ENCODE measurements at regions not wholly inside any gene's neighbourhood (a gene's known extent, or its start where the extent isn't known, plus 50 kb on each side); places are given as distances from the start of the nearest gene placed in this dataset.
"Not testable (repeated sequence)": the region's sequence is repeated elsewhere in the genome, so short reads cannot be mapped to it uniquely, and the experiment has no call there.

DNA sequence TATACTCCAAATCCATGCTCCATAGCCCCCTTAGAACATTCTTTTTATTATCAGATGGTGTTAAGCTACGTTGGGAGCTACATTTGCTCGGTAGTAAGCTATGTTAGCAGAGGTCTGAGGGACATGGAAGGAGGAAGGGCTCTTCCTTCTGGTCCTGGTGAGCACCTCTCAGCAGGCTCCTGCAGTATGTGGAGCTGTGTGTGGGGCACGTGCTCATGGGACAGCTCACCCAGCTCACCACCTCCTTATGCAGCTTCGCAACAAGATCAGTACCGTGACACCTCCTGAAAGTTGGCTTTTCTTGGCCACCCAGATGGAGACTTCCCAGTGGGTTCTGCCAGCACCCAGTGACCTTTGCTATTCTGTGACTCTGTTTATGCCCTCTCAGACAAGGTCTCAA lies 400.5 kb upstream of the SLC10A2 start:
- no peak for DNase-seq (ENCODE audit: low read depth, low spot score)
- Histone ChIP-seq H3K9me3 (ENCODE audit: insufficient read depth, low read length) (no peaks in the 10 kb centered on the region), H3K4me3 (ENCODE audit: insufficient read length, low read depth) (no peak overlapping the region), H3K36me3 (ENCODE audit: insufficient read depth, insufficient read length, low read length) (no peaks in the 10 kb centered on the region), H3K4me1 (ENCODE audit: insufficient read depth, insufficient read length) (no peaks in the 10 kb centered on the region), H3K9ac (ENCODE audit: insufficient read length, low read depth) (no peak overlapping the region), H3K27me3 (ENCODE audit: insufficient read depth, insufficient read length) (no peaks in the 10 kb centered on the region)
- TF ChIP-seq SUZ12 (IDR thresholded peaks at IDR 0.05; ENCODE audit: extremely low read depth, insufficient read depth, insufficient read length) (no peak), YY1 (IDR thresholded peaks at IDR 0.05; ENCODE audit: insufficient read depth, insufficient read length) (no peak), ZNF274 (IDR thresholded peaks at IDR 0.05; ENCODE audit: low read depth, low read length) (no peak)

DNA sequence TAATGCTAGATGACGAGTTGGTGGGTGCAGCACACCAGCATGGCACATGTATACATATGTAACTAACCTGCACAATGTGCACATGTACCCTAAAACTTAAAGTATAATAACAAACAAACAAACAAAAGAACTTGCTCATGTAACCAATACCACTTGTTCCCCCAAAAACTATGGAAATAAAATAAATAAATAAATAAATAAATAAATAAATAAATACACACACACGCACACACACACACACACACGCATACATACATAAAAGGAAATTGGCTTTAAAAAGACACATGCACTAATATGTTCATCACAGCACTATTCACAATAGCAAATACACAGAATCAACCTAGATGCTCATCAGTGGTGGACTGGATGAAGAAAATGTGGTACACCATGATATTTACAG lies 394.0 kb upstream of the SLC10A2 start:
- not testable (repeated sequence) for H3K9ac ChIP-seq (ENCODE audit: insufficient read length, low read depth); H3K27me3 ChIP-seq (ENCODE audit: insufficient read depth, insufficient read length); H3K9me3 ChIP-seq (ENCODE audit: insufficient read depth, low read length); H3K36me3 ChIP-seq (ENCODE audit: insufficient read depth, insufficient read length, low read length); DNase-seq (ENCODE audit: low read depth, low spot score); H3K4me1 ChIP-seq (ENCODE audit: insufficient read depth, insufficient read length); H3K4me3 ChIP-seq (ENCODE audit: insufficient read length, low read depth)

DNA sequence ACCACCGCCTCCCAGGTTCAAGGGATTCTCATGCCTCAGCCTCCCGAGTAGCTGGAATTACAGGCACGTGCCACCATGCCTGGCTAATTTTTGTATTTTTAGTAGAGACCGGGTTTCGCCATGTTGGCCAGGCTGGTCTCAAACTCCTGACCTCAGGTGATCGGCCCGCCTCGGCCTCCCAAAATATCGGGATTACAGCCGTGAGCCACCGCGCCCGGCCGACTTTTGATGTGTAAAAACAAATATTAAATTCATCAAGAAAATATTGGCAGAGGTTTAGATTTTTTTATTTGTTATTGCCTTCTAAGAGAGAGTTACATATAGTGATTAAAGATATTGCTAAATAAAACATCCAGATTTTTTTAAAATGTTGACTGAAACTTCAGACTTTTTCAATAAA lies 390.8 kb upstream of the SLC10A2 start:
- H3K9ac ChIP-seq (ENCODE audit: insufficient read length, low read depth); H3K27me3 ChIP-seq (ENCODE audit: insufficient read depth, insufficient read length); DNase-seq (ENCODE audit: low read depth, low spot score); H3K9me3 ChIP-seq (ENCODE audit: insufficient read depth, low read length); H3K4me3 ChIP-seq (ENCODE audit: insufficient read length, low read depth); H3K36me3 ChIP-seq (ENCODE audit: insufficient read depth, insufficient read length, low read length); H3K4me1 ChIP-seq (ENCODE audit: insufficient read depth, insufficient read length): not testable (repeated sequence)

DNA sequence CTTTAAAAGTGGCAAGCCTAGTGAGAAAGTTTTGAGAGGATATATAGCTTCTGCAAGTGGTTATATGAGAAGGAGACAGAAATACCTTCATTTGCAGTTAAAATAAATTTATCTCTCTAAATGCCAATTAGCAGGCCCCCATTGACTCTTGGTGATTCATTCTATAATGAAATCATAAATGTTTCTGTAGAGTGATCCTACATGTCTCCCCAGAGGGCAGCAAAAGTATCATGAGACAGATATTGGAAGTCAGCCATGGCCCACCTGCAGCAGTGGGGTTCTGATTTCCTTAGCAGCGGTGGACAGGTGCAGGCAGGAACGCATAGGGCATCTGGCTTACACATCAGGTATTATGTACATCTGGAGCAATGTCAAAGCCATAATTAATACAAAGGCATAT lies 385.4 kb upstream of the SLC10A2 start:
- no peaks in the 10 kb centered on the region for H3K36me3 ChIP-seq (ENCODE audit: insufficient read depth, insufficient read length, low read length)
- DNase-seq (ENCODE audit: low read depth, low spot score): no peak
- no peaks in the 10 kb centered on the region for H3K9me3 ChIP-seq (ENCODE audit: insufficient read depth, low read length)

DNA sequence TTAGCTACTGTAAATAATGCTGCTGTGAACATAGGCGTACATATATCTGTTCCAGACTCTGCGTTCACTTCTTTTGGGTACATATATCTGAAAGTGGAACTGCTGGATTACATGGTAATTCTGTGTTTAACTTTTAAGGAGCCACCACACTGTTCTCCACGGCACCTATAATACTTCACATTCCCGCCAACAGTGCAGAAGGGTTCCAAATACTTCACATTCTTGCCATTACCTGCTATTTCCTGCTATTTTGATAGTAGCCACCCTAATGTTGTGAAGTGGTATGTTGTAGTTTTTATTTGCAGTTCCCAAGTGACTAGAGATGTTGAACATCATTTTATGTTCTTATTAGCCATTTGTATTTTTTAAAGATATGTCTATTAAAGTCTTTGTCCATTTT lies 377.4 kb upstream of the SLC10A2 start:
- TF ChIP-seq SUZ12 (IDR thresholded peaks at IDR 0.05; ENCODE audit: extremely low read depth, insufficient read depth, insufficient read length) (no peak), YY1 (IDR thresholded peaks at IDR 0.05; ENCODE audit: insufficient read depth, insufficient read length) (no peak), ZNF274 (IDR thresholded peaks at IDR 0.05; ENCODE audit: low read depth, low read length) (no peak)
- no peak overlapping the region for H3K9ac ChIP-seq (ENCODE audit: insufficient read length, low read depth)

More for the DNA sequence above, 385.4 kb upstream of the SLC10A2 start:
- H3K27me3 ChIP-seq (ENCODE audit: insufficient read depth, insufficient read length): no peaks in the 10 kb centered on the region
- TF ChIP-seq YY1 (IDR thresholded peaks at IDR 0.05; ENCODE audit: insufficient read depth, insufficient read length): no peak
- no peak for TF ChIP-seq SUZ12 (IDR thresholded peaks at IDR 0.05; ENCODE audit: extremely low read depth, insufficient read depth, insufficient read length)
- no peak for TF ChIP-seq ZNF274 (IDR thresholded peaks at IDR 0.05; ENCODE audit: low read depth, low read length)
- no peak overlapping the region for H3K9ac ChIP-seq (ENCODE audit: insufficient read length, low read depth)
- no peaks in the 10 kb centered on the region for H3K4me1 ChIP-seq (ENCODE audit: insufficient read depth, insufficient read length)
- no peak overlapping the region for H3K4me3 ChIP-seq (ENCODE audit: insufficient read length, low read depth)

DNA sequence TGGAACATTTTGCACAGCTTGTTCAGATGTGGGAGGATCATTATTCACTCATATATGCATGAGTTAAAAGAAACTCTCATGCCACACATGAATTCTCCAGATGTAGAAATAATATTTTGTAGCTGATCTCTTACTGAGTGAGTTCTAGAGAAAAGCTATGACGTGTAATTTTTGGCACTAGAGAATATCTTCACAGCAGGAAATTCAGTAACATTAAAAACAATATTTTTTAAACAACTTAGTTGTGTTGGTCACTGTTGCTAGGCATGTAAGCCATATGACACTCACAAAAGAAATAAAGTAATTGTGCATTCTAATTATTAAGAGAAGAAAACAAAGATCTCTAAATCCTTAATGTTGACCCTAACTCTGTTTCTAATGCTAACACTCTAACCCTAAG lies 371.4 kb upstream of the SLC10A2 start:
- TF ChIP-seq YY1 (IDR thresholded peaks at IDR 0.05; ENCODE audit: insufficient read depth, insufficient read length) (no peak), ZNF274 (IDR thresholded peaks at IDR 0.05; ENCODE audit: low read depth, low read length) (no peak), SUZ12 (IDR thresholded peaks at IDR 0.05; ENCODE audit: extremely low read depth, insufficient read depth, insufficient read length) (no peak)
- H3K27me3 ChIP-seq (ENCODE audit: insufficient read depth, insufficient read length): no peaks in the 10 kb centered on the region
- no peak overlapping the region for H3K4me3 ChIP-seq (ENCODE audit: insufficient read length, low read depth)
- no peak for DNase-seq (ENCODE audit: low read depth, low spot score)
- no peak overlapping the region for H3K9ac ChIP-seq (ENCODE audit: insufficient read length, low read depth)
- no peaks in the 10 kb centered on the region for H3K36me3 ChIP-seq (ENCODE audit: insufficient read depth, insufficient read length, low read length)
- H3K9me3 ChIP-seq (ENCODE audit: insufficient read depth, low read length): no peaks in the 10 kb centered on the region
- no peaks in the 10 kb centered on the region for H3K4me1 ChIP-seq (ENCODE audit: insufficient read depth, insufficient read length)

More for the DNA sequence above, 377.4 kb upstream of the SLC10A2 start:
- no peaks in the 10 kb centered on the region for H3K9me3 ChIP-seq (ENCODE audit: insufficient read depth, low read length)
- H3K27me3 ChIP-seq (ENCODE audit: insufficient read depth, insufficient read length): no peaks in the 10 kb centered on the region
- no peak for DNase-seq (ENCODE audit: low read depth, low spot score)
- no peaks in the 10 kb centered on the region for H3K4me1 ChIP-seq (ENCODE audit: insufficient read depth, insufficient read length)
- H3K4me3 ChIP-seq (ENCODE audit: insufficient read length, low read depth): no peak overlapping the region
- H3K36me3 ChIP-seq (ENCODE audit: insufficient read depth, insufficient read length, low read length): no peaks in the 10 kb centered on the region

DNA sequence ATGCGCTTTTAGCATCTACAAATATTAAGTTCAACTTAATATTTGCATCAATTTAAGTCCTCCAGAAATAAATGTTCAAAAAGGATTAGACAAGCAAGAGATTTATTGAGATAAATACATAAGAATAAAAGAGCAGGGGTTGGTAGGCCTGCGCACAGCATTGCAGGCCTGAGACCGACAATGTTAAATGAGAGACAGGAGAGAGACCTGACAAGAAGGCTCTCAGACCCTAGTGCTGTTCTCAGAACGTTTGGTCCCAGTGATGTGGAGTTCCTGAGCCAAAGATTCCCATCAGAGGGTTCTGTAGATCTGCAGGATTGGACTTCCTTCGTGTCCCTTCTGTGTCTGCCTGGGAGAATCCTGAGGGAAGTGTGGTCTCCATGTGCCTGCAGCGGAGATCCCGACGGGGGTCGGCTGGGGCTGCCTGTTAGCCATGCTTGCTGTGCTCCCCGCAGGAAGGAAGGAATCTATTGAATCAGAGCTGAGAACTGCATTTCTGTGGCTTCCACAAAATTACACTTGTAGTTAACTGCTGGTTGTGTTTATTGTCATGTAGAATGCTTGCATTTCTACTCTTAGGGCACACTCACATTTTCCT lies 369.9 kb upstream of the SLC10A2 start:
- H3K36me3 ChIP-seq (ENCODE audit: insufficient read depth, insufficient read length, low read length): no peaks in the 10 kb centered on the region
- TF ChIP-seq ZNF274 (IDR thresholded peaks at IDR 0.05; ENCODE audit: low read depth, low read length) (no peak), SUZ12 (IDR thresholded peaks at IDR 0.05; ENCODE audit: extremely low read depth, insufficient read depth, insufficient read length) (no peak), YY1 (IDR thresholded peaks at IDR 0.05; ENCODE audit: insufficient read depth, insufficient read length) (no peak)
- no peak overlapping the region for H3K4me3 ChIP-seq (ENCODE audit: insufficient read length, low read depth)
- H3K9ac ChIP-seq (ENCODE audit: insufficient read length, low read depth): no peak overlapping the region
- H3K4me1 ChIP-seq (ENCODE audit: insufficient read depth, insufficient read length): no peaks in the 10 kb centered on the region
- peak; percentile 20 for DNase-seq (ENCODE audit: low read depth, low spot score)
- no peaks in the 10 kb centered on the region for H3K27me3 ChIP-seq (ENCODE audit: insufficient read depth, insufficient read length)
- no peaks in the 10 kb centered on the region for H3K9me3 ChIP-seq (ENCODE audit: insufficient read depth, low read length)

DNA sequence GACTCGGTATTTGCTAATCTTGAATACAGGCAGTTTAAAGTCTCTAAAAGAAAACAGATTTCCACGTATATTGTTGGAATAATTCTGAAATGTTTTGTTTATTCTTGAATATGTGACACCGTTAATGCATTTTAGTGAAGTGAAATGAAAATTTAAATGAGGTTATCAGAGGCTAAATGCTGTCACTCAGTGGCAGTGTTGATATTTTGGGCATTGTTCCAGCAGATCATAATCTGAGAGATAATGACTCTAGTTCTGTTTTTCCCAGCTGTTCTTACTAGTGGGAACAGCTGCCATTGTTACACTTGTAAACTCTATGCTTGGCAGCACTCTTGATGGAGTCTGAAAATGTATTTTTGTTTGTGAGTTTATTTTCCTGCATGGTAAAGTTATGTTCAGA lies 365.6 kb upstream of the SLC10A2 start:
- Histone ChIP-seq H3K36me3 (ENCODE audit: insufficient read depth, insufficient read length, low read length) (no peaks in the 10 kb centered on the region), H3K9ac (ENCODE audit: insufficient read length, low read depth) (no peak overlapping the region), H3K4me1 (ENCODE audit: insufficient read depth, insufficient read length) (no peaks in the 10 kb centered on the region), H3K9me3 (ENCODE audit: insufficient read depth, low read length) (0 out of 2 replicates have a peak, but pooled peaks cover 3% of the 10 kb centered on the region), H3K27me3 (ENCODE audit: insufficient read depth, insufficient read length) (no peaks in the 10 kb centered on the region), H3K4me3 (ENCODE audit: insufficient read length, low read depth) (no peak overlapping the region)
- TF ChIP-seq ZNF274 (IDR thresholded peaks at IDR 0.05; ENCODE audit: low read depth, low read length) (no peak), YY1 (IDR thresholded peaks at IDR 0.05; ENCODE audit: insufficient read depth, insufficient read length) (no peak), SUZ12 (IDR thresholded peaks at IDR 0.05; ENCODE audit: extremely low read depth, insufficient read depth, insufficient read length) (no peak)
- no peak for DNase-seq (ENCODE audit: low read depth, low spot score)
